HG03159 (cell line): ENCODE measurements at regions not wholly inside any gene's neighbourhood (a gene's known extent, or its start where the extent isn't known, plus 50 kb on each side); places are given as distances from the start of the nearest gene placed in this dataset.
"Not testable (repeated sequence)": the region's sequence is repeated elsewhere in the genome, so short reads cannot be mapped to it uniquely, and the experiment has no call there.

Source experiments
- ATAC-seq: cut with Tn5 transposase; IDR thresholded peaks from one replicate; pipeline ENCODE4 v1.9.1; 2021; ENCODE audit warnings: mild to moderate bottlenecking, moderate library complexity; ENCODE audit not compliant: unreplicated experiment

GRCh38 chr19:30097746-30098280 is 155.8 kb downstream of the URI1 start:
- ATAC-seq = no peak

GRCh38 chr19:30102239-30102638 is 160.2 kb downstream of the URI1 start:
- no peak for ATAC-seq

GRCh38 chr19:30102666-30103065 is 160.6 kb downstream of the URI1 start:
- no peak for ATAC-seq

- ATAC-seq = no peak
These were observed 161.9 kb downstream of the URI1 start for GRCh38 chr19:30103981-30104380.

- no peak for ATAC-seq
These were observed 163.3 kb downstream of the URI1 start for GRCh38 chr19:30105316-30105715.

DNA sequence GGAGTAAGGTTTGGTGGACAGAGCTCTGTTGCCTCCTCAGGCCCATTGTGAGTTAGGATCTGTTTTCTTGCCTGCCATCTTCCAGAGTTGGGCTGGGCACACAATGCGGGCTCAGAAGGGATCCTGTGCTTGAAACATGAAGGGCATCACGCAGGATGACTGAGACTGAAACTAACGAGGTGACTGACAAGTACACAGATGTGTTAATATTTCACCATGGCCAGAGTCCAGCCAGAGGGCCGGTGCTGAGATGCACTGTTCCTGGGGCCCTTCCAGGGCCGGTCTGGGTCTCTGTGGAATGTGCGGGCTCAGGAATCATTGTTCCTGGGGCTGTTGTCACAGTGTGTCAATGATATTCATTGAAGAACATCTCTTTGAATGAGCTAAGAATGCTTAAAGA is 163.7 kb downstream of the URI1 start:
- ATAC-seq = no peak

DNA sequence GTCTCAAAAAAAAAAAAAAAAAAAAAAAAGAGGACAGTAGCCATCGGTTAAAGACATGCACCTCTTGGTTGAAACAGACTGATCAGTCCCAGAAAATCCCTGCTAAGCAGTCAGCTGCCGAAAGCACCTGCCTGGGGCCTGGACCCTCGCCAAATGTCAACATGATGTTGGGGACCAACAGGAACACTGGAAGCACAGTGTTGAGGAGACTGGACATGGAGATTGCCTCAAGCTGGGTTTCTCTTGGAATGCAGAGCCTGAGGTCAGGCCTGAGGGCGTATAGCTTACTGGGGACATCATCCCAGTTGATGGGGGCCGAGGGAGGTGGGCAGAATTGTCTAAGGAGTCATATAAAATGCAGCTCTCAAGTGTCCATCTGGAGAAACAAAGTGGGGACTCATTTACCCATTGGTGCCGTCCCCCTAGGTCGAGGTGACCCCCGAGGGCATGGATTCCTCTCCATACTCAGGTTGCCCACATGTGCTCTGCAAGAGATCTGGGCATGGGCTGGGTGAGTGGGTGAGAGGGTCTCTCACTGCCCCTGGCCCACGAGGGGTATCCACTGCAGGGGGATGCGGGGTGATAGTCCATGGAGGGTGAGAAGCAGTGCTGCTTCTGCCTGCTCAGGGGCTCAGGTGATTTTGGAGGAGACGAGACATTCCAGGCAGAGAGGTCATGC is 164.5 kb downstream of the URI1 start:
- no peak for ATAC-seq

DNA sequence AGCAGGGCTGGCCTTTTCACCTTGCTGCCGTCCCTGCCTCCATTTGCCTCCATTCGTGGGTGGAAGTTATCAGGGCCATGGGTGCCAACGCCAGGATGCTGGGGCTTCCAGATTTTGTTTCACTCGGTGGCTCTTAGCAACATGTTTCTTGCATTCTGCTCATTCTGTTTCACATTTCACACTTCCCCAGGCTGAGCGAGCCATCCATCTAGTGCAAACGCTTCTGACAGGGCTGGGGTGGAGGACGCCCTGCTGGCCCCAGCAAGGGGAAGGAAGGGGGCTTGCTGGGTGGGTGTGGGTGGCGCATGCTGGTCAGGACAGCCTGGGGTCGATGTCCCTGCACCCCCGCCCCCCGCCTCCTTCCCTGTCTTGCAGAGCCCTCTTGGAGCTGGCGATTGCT is 165.2 kb downstream of the URI1 start:
- no peak for ATAC-seq

DNA sequence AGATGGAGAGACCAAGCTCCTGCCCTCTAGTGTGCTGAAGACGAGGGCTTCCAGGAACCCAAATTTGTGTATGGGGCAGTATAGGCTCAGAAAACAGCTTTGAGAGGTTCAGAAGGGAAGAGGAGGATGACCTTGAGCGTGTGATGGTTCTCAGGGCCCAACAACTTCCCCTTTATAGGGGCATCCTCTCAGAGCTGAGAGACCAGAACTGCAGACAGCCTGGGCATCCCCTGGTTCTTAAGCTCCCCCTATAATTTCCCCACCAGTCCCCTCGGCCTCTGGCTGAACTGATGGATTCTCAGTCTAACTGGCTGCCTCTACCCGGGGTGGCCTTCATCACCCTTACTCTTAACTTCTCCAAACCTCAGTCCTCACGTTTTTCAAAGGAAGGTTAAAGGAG is 167.5 kb downstream of the URI1 start:
- no peak for ATAC-seq

DNA sequence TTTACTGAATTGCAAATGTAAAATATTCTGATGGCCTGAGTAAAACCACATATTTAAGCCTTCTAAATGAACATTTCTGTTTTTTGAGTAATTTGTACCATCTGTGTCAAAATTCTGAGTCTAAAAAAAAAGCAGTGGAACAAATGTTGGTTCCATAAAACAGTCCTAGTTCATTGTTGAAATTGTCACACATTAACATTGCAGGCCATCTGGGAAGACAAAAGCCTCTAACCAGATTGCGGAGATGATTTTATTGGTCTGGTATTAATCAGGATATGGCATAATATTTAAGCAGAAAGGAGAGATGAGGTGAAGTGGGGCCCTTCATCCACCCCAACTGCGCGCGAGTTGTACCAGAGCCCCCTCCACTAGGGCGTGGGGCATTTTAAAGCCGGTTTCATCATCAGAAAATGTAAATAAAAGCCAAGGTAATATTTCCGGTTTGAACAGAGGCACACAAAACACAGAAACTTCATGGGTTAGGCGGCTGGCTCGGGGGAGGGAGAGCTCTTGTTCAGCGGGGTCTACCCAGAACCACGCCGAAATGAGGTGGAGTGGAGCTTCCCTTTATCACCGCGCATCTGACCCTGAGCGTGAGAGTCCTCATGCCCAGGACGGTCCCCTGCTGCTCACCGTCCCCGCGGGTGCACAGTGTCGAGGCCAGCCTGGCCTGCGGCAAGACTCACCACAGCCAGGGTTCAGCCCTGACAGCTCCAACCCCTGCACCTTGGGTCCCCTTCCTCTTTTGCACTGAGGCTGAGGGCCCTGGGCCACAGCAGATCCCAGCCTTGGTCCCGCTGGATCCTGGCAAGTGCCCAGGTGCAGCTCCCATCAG is 169.2 kb downstream of the URI1 start:
- ATAC-seq = no peak

GRCh38 chr19:30112171-30112570 is 170.1 kb downstream of the URI1 start:
- no peak for ATAC-seq

- no peak for ATAC-seq
These were observed 170.6 kb downstream of the URI1 start for GRCh38 chr19:30112666-30113065.

DNA sequence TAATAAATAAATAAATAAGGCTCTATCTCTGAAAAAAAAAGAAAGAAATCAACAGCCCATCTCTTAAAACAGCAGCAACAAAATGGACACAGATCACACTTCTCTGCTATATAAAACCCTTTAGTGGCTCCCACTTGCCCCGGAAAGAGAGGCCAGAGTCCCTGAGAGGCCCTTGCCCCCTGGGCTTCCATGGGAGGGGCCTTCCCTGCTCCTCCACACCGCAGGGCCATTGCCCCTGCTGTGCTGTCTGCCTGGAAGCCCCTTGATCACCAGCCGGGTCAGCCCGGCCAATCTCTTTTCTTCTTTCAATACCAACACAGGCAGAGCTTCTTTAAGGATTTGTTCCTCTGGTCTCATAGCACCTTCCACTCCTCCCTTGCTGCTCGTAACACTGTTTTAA is 171.1 kb downstream of the URI1 start:
- ATAC-seq = no peak

DNA sequence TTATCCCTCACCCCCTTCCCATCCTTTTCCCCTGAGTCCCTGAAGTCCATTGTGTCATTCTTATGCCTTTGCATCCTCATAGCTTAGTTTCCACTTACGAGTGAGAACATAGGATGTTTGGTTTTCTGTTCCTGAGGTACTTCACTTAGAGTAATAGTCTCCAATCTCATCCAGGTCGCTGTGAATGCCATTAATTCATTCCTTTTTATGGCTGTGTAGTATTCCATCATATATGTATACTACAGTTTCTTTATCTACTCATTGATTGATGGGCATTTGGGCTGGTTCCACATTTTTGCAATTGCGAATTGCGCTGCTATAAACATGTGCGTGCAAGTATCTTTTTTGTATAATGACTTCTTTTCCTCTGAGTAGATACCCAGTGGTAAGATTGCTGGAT is 172.1 kb downstream of the URI1 start:
- not testable (repeated sequence) for ATAC-seq

DNA sequence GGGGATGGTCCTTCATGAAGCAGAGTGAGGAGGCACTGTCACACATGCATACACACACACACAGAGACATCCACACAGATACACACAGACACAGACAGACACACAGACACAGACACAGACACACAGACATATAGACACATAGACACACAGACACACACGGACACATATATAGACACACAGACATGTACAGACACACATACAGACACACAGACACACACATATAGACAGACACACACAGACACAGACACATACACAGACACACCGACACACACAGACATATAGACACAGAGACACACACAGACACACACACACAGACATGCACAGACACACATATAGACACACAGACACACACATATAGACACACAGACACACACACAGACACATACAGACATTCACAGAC is 173.9 kb downstream of the URI1 start:
- ATAC-seq = no peak

- no peak for ATAC-seq
These were observed 174.5 kb downstream of the URI1 start for GRCh38 chr19:30116530-30116929.

GRCh38 chr19:30116984-30117555 is 175.0 kb downstream of the URI1 start:
- no peak for ATAC-seq

GRCh38 chr19:30117636-30118145 is 175.7 kb downstream of the URI1 start:
- ATAC-seq = no peak

DNA sequence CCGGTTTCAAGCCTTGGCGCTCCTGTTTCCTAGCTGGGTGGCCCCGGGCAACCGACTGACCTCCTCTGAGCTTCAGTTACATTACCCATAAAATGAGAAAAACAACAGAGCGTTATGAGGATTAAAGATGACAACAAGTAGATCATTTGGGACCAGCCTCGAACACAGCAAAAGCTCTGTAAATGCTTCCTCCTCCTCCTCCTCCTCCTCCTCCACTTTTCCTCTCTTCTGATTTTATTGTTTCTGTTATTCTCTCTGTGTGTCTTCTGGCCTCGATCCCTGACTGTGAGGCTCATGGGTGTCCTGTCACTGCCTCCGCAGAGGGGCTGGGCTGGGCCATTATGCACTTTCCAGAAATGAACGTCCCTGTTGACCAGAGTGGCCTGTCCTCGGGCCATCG is 176.2 kb downstream of the URI1 start:
- no peak for ATAC-seq

DNA sequence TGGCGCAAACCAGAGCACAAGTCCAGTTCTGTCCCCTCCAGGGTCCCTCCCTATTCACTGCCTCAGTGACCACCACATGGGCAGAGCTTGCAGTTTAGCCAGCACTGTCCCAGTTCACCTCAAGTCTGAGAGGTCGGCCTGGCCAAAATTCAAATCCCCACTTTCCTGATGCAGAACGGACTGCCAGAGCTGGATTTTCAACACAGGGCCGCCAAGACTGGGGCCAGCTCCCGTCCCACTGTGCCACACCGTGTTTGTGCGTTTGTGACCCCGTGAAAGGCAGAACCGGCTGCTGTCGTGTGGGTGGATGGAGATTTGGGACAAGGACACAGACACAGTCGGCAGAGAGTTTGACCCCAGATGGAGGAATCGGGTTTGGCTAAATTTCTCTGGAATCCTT is 176.7 kb downstream of the URI1 start:
- ATAC-seq = no peak

DNA sequence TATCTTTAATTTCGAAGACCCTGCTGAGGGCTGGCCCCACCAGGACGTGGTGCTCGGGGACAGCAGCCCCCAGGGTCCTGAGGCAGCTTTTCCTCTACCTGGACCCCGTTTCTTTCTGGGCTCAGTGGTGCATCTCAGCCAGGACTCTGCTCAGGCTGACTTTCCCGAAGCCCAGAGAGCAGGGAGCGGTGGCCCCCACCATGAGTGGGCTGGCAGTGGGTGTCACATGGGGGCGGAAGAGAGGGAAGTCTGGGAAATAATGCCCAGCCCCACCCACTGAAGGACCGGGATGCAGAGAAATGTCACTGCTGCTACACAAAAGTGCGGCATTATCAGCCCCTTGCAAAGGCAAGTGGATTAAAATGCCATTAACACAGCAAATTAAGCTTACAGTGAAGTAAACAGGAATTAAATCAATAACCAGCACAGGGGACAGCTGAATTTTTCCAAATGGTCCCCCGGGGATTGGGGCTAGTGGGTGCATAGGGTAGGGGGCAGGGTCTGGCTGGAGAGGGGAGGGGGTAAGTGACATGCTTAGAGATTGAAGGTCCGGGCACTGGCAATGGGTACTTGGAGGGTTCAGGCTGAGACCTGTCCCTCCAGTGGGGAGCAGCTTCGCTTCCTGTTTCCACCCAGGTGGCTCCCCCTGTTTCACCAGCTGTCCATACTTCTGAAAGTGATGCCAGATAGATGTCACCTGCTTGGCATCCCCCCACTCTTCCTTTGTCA is 177.3 kb downstream of the URI1 start:
- ATAC-seq = no peak
